Tibial nerve (tissue), 4 donors: ENCODE measurements at regions not wholly inside any gene's neighbourhood (a gene's known extent, or its start where the extent isn't known, plus 50 kb on each side); places are given as distances from the start of the nearest gene placed in this dataset.

Source experiments
- DNase-seq, 2 donors: peaks; one replicate each; pipeline ENCODE4 v3.0.0-alpha.2; 2019; ENCODE audit warnings: low spot score in 2 of 2
- H3K27ac ChIP-seq, 4 donors: fragments of 200-600 bp; sonication (generic) in 3 of 4; one replicate each; pipeline ENCODE4 v1.5.1; 2017 to 2019; ENCODE audit warnings: mild to moderate bottlenecking in 1 of 4
- H3K27me3 ChIP-seq, 2 donors: fragments of 200-600 bp; sonication (generic) in 1 of 2; one replicate each; pipeline versions ENCODE4 v1.5.1 to v1.6.0; 2017 to 2019
- H3K36me3 ChIP-seq, 3 donors: fragments of 200-600 bp; sonication (generic); one replicate each; pipeline ENCODE4 v1.5.1; 2018 to 2019
- H3K4me1 ChIP-seq, 4 donors: fragments of 200-600 bp; sonication (generic) in 3 of 4; one replicate each; pipeline ENCODE4 v1.5.1; 2017 to 2019
- H3K4me3 ChIP-seq, 4 donors: fragments of 200-600 bp; sonication (generic) in 3 of 4; one replicate each; pipeline ENCODE4 v1.5.1; 2017 to 2019; ENCODE audit warnings: mild to moderate bottlenecking in 1 of 4, moderate library complexity in 1 of 4
- H3K9me3 ChIP-seq, 4 donors: fragments of 200-600 bp; sonication (generic) in 3 of 4; one replicate each; pipeline ENCODE4 v1.5.1; 2017 to 2019
- EP300 ChIP-seq, 2 donors: sonication (generic); formaldehyde crosslinking; IDR thresholded peaks; one replicate each; pipeline ENCODE4 v1.6.1; 2017; ENCODE audit warnings: antibody characterized with exemption in 2 of 2, mild to moderate bottlenecking in 1 of 2
- POLR2A ChIP-seq, 2 donors: fragments of 450-650 bp; IDR thresholded peaks; one replicate each; pipeline ENCODE4 v1.6.1; 2017; ENCODE audit warnings: antibody characterized with exemption in 2 of 2, mild to moderate bottlenecking in 2 of 2, moderate library complexity in 2 of 2
- WGBS, 2 donors: methylation state at CpG; one replicate each; pipeline ENCODE4 v1.1.5; 2018; 5-methylcytosine and 5-hydroxymethylcytosine counted together
- TF ChIP-seq, protein P1 (sequence below), 5 experiments: fragments of 200-600 bp in 3 of 5; fragments of 450-650 bp in 2 of 5; sonication (generic) in 3 of 5; IDR thresholded peaks; one replicate each; pipeline ENCODE4 v1.5.1; 2016 to 2019; ENCODE audit warnings: antibody characterized with exemption in 5 of 5, mild to moderate bottlenecking in 3 of 5, moderate library complexity in 2 of 5

DNA sequence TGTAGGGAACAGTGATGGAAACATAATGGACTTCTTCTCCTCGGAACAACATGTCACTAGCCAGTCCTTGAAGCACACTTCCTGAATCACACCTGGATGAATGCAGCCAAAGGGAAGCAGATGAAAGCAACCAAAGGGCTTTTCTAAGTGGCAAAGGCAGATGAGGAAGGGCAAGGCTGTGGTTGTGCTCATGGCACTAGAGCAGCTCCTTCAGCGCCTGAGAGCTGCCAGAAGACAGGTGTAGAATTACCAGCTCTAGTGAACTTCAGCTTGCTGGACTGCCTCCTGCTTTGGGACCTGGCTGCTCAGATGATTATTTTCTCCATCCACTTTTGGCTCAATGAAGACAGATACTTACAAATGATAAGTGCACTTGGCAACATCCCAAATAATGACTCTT, 1372.1 kb upstream of the SEL1L start:
- no peak overlapping the region for H3K27ac ChIP-seq
- H3K9me3 ChIP-seq, result no peaks in the 10 kb centered on the region
- H3K36me3 ChIP-seq, result no peaks in the 10 kb centered on the region
- H3K27me3 ChIP-seq, result no peaks in the 10 kb centered on the region
- no peak for DNase-seq
- WGBS, 2 donors, result 78 to 82% methylated on average over 2 of the region's 2 CpGs
- no peaks in the 10 kb centered on the region for H3K4me1 ChIP-seq
- TF ChIP-seq, protein P1, sequence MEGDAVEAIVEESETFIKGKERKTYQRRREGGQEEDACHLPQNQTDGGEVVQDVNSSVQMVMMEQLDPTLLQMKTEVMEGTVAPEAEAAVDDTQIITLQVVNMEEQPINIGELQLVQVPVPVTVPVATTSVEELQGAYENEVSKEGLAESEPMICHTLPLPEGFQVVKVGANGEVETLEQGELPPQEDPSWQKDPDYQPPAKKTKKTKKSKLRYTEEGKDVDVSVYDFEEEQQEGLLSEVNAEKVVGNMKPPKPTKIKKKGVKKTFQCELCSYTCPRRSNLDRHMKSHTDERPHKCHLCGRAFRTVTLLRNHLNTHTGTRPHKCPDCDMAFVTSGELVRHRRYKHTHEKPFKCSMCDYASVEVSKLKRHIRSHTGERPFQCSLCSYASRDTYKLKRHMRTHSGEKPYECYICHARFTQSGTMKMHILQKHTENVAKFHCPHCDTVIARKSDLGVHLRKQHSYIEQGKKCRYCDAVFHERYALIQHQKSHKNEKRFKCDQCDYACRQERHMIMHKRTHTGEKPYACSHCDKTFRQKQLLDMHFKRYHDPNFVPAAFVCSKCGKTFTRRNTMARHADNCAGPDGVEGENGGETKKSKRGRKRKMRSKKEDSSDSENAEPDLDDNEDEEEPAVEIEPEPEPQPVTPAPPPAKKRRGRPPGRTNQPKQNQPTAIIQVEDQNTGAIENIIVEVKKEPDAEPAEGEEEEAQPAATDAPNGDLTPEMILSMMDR (IDR thresholded peaks at IDR 0.05), result no peak
- no peak for TF ChIP-seq EP300 (IDR thresholded peaks at IDR 0.05)
- no peak for TF ChIP-seq POLR2A (IDR thresholded peaks at IDR 0.05)
- H3K4me3 ChIP-seq, result no peak overlapping the region

DNA sequence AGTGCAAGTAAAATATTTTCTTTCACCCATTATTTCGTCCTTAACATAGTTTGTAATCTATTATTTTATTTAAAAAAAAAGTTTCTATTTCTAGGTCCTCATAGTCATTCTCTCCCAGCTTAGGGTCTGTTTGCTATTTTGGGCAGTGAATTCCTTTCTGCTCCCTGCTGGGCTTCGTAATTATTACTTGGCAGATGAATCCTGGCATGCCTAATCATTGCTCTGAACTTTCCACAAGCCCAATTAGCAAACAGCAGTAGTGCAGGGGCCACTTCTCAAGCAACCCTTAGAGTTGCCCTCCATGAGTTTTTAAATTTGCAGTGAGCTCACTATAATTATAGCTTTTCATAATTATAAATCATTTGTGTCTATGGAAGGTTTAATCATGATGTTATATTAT, 1378.3 kb upstream of the SEL1L start:
- 34 to 43% methylated on average over 2 of the region's 2 CpGs for WGBS, 2 donors
- Histone ChIP-seq H3K9me3 (no peaks in the 10 kb centered on the region), H3K36me3 (no peaks in the 10 kb centered on the region), H3K4me1 (no peaks in the 10 kb centered on the region), H3K27ac (no peak overlapping the region), H3K27me3 (no peaks in the 10 kb centered on the region), H3K4me3 (no peak overlapping the region)
- TF ChIP-seq EP300 (IDR thresholded peaks at IDR 0.05), result no peak
- DNase-seq, result no peak

DNA sequence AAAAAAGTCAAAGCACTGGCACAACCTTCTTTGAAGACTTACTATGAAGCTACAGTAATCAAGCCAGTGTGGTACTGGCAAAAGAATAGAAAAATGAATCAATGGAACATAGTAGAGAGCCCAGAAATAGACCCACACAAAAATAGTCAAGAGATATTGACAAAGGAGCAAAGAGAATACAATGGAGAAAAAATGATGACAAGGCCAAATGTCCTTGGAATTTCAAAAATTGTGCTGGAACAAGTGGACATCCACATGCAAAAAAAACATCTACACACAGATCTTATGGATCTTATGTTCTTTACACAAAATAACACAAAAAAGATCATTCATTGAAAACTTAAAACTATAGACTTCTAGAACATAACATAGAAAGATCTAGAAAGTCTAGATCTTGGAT, 1379.7 kb upstream of the SEL1L start:
- no peak overlapping the region for H3K4me3 ChIP-seq
- TF ChIP-seq, protein P1 (IDR thresholded peaks at IDR 0.05), result no peak
- TF ChIP-seq EP300 (IDR thresholded peaks at IDR 0.05) (no peak), POLR2A (IDR thresholded peaks at IDR 0.05) (no peak)
- H3K4me1 ChIP-seq, result no peaks in the 10 kb centered on the region
- H3K27me3 ChIP-seq, result no peaks in the 10 kb centered on the region
- no peak overlapping the region for H3K27ac ChIP-seq
- H3K9me3 ChIP-seq, result no peaks in the 10 kb centered on the region
- no peaks in the 10 kb centered on the region for H3K36me3 ChIP-seq
- DNase-seq, result no peak

DNA sequence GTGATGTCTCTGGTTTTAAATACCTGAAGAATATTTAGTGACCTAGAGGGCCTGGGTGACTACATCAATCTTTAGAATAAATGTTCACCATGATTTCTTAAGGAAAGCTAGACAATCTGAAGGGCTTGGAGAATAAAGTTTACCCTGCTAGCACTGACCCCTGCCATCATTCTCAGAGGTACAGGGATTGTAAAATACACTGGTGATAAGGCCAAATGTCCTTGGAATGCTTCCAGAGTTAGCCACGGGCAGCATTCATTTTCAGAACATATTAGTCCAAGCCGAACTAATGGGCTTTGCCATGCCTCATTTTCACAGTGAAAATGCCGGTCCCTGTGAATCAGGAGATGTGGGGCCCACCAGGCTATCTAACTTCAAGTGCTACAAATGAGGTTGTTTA, 1381.7 kb upstream of the SEL1L start:
- TF ChIP-seq, protein P1 (IDR thresholded peaks at IDR 0.05), result no peak
- no peak for TF ChIP-seq EP300 (IDR thresholded peaks at IDR 0.05)
- TF ChIP-seq POLR2A (IDR thresholded peaks at IDR 0.05), result no peak
- Histone ChIP-seq H3K36me3 (no peaks in the 10 kb centered on the region), H3K9me3 (no peaks in the 10 kb centered on the region), H3K4me1 (no peaks in the 10 kb centered on the region), H3K27ac (no peak overlapping the region), H3K27me3 (no peaks in the 10 kb centered on the region), H3K4me3 (no peak overlapping the region)
- 40 to 65% methylated on average over 3 of the region's 3 CpGs for WGBS, 2 donors
- no peak for DNase-seq

DNA sequence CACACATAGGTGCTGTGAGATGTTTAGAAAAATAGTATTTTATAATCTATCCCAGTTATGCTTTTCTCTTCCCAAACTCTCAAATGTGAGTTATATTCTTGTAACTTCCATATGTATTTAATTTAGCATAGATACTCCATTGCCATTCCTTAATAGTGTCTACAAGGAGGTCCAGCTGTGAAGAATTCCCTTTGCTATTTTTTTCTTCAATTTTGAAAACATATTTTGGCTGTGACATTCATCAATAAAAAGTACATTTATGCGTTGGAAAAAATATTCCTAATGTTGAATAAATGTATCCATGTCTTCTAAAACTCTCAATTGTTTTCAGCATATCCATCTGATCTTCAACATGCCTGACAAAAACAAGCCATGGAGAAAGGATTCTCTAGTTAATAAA, 1402.0 kb upstream of the SEL1L start:
- H3K27me3 ChIP-seq, result no peaks in the 10 kb centered on the region
- WGBS, 2 donors, result 55 to 69% methylated on average over 1 of the region's 1 CpG
- no peaks in the 10 kb centered on the region for H3K9me3 ChIP-seq
- no peak overlapping the region for H3K27ac ChIP-seq
- no peaks in the 10 kb centered on the region for H3K4me1 ChIP-seq
- no peak for DNase-seq
- no peaks in the 10 kb centered on the region for H3K36me3 ChIP-seq
- H3K4me3 ChIP-seq, result no peak overlapping the region
- TF ChIP-seq POLR2A (IDR thresholded peaks at IDR 0.05), result no peak
- TF ChIP-seq, protein P1 (IDR thresholded peaks at IDR 0.05), result no peak
- no peak for TF ChIP-seq EP300 (IDR thresholded peaks at IDR 0.05)

DNA sequence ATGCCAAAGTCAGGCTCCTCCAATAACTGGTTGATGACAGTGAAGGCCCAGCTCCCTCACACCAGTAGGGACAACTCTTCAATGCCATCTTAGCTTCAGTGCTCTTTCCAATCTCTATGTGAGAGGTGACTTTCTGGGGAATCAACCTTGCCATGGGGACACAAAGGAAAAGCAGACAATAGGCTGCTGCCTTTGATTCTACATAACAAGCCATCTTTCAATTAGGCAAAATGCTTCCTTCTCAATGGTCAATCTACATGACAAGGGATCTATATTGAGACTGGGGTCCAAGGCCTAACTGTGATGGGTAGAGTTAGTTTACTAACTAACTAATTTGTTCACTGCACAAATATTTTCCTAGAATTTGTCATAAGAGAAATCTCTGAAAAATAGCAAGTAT, 1417.5 kb upstream of the SEL1L start:
- DNase-seq, result no peak
- no peaks in the 10 kb centered on the region for H3K9me3 ChIP-seq
- H3K36me3 ChIP-seq, result no peaks in the 10 kb centered on the region
- H3K27ac ChIP-seq, result no peak overlapping the region
- no peaks in the 10 kb centered on the region for H3K27me3 ChIP-seq
- no peaks in the 10 kb centered on the region for H3K4me1 ChIP-seq
- TF ChIP-seq POLR2A (IDR thresholded peaks at IDR 0.05) (no peak), EP300 (IDR thresholded peaks at IDR 0.05) (no peak)
- TF ChIP-seq, protein P1 (IDR thresholded peaks at IDR 0.05), result no peak
- no peak overlapping the region for H3K4me3 ChIP-seq
